Endodermal cell (in vitro differentiated cells): ENCODE measurements at regions not wholly inside any gene's neighbourhood (a gene's known extent, or its start where the extent isn't known, plus 50 kb on each side); places are given as distances from the start of the nearest gene placed in this dataset.

Experiments
- DNase-seq: peaks from one replicate; pipeline ENCODE4 v3.0.0-alpha.2; 2017
- H3K27ac ChIP-seq: 2 replicates; pipeline ENCODE4 v1.5.1; 2013; ENCODE audit warnings: mild to moderate bottlenecking, low read depth, low read length, moderate library complexity
- H3K27me3 ChIP-seq: 2 replicates; pipeline ENCODE4 v1.6.1; 2013; ENCODE audit warnings: mild to moderate bottlenecking, low read length, moderate library complexity; ENCODE audit not compliant: insufficient read depth, control insufficient read depth, poor library complexity, severe bottlenecking
- H3K36me3 ChIP-seq: 2 replicates; pipeline ENCODE4 v1.7.0; 2013; ENCODE audit warnings: mild to moderate bottlenecking, low read length, moderate library complexity; ENCODE audit not compliant: control insufficient read depth, insufficient read depth
- H3K4me1 ChIP-seq: one replicate; pipeline ENCODE4 v1.7.0; 2013; ENCODE audit warnings: low read length; ENCODE audit not compliant: control insufficient read depth, insufficient read depth
- H3K4me3 ChIP-seq: 2 replicates; pipeline ENCODE4 v1.5.1; 2013; ENCODE audit warnings: mild to moderate bottlenecking, low read length, moderate library complexity
- H3K9ac ChIP-seq: 2 replicates; pipeline ENCODE4 v1.6.1; 2013; ENCODE audit warnings: mild to moderate bottlenecking, low read length, moderate library complexity; ENCODE audit not compliant: poor library complexity, severe bottlenecking; ENCODE audit errors: extremely low read depth
- H3K9me3 ChIP-seq: 2 replicates; pipeline ENCODE4 v1.6.1; 2013; ENCODE audit warnings: mild to moderate bottlenecking, low read length, moderate library complexity; ENCODE audit not compliant: control insufficient read depth
- H3K27ac Mint-ChIP-seq: 2 replicates; pipeline ENCODE4 v1.8.0; 2020; ENCODE audit warnings: mixed read lengths
- H3K27me3 Mint-ChIP-seq: 2 replicates; pipeline ENCODE4 v1.8.0; 2021; ENCODE audit warnings: mild to moderate bottlenecking, mixed read lengths; ENCODE audit not compliant: insufficient read depth
- H3K36me3 Mint-ChIP-seq: 2 replicates; pipeline ENCODE4 v1.8.0; 2020; ENCODE audit warnings: low read depth, mixed read lengths
- H3K4me1 Mint-ChIP-seq: 2 replicates; pipeline ENCODE4 v1.8.0; 2020; ENCODE audit warnings: mixed read lengths
- H3K4me3 Mint-ChIP-seq: 2 replicates; pipeline ENCODE4 v1.8.0; 2020; ENCODE audit warnings: mild to moderate bottlenecking, moderate library complexity, mixed read lengths
- H3K9me3 Mint-ChIP-seq: 2 replicates; pipeline ENCODE4 v1.8.0; 2020; ENCODE audit warnings: mild to moderate bottlenecking, mixed read lengths
- CTCF ChIP-seq: fragments of 200-600 bp; sonication (generic); conservative IDR thresholded peaks from 2 replicates; pipeline ENCODE4 v1.5.0; 2021; ENCODE audit warnings: antibody characterized with exemption, mild to moderate bottlenecking
- WGBS, 2 experiments: methylation state at CpG; one replicate each; pipeline versions ENCODE4 v1.1.5 to v1.1.7; 2013; ENCODE audit warnings: missing lambda C conversion rate in 2 of 2, mixed read lengths in 1 of 2; ENCODE audit not compliant: insufficient coverage in 1 of 2, insufficient read length in 1 of 2; 5-methylcytosine and 5-hydroxymethylcytosine counted together

GRCh38 chr14:101201535-101202151, 298.1 kb upstream of the RTL1 start:
- no peaks in the 10 kb centered on the region for H3K27me3 ChIP-seq
- no peak overlapping the region for H3K27ac Mint-ChIP-seq
- 89% methylated on average over 11 to 18 of the region's 18 CpGs for WGBS, 2 experiments

GRCh38 chr14:101202627-101203404, 299.3 kb upstream of the RTL1 start:
- H3K4me1 Mint-ChIP-seq: no peaks in the 10 kb centered on the region
- H3K9ac ChIP-seq: no peak overlapping the region
- peak; percentile 12 for DNase-seq
- peaks cover 49% of the 10 kb centered on the region for H3K9me3 Mint-ChIP-seq
- no peaks in the 10 kb centered on the region for H3K27me3 ChIP-seq
- peaks cover 2% of the 10 kb centered on the region for H3K27me3 Mint-ChIP-seq
- H3K27ac ChIP-seq: no peak overlapping the region
- H3K4me3 Mint-ChIP-seq: no peak overlapping the region
- no peak for TF ChIP-seq CTCF
- no peaks in the 10 kb centered on the region for H3K4me1 ChIP-seq
- H3K36me3 Mint-ChIP-seq: no peaks in the 10 kb centered on the region
- WGBS, 2 experiments: 88 to 94% methylated on average over 19 to 25 of the region's 25 CpGs
- H3K36me3 ChIP-seq: no peaks in the 10 kb centered on the region
- no peak overlapping the region for H3K27ac Mint-ChIP-seq
- H3K4me3 ChIP-seq: no peak overlapping the region
- H3K9me3 ChIP-seq: peaks cover 19% of the 10 kb centered on the region

More at GRCh38 chr14:101201535-101202151, 298.1 kb upstream of the RTL1 start:
- no peaks in the 10 kb centered on the region for H3K36me3 Mint-ChIP-seq
- no peak overlapping the region for H3K4me3 ChIP-seq
- no peak overlapping the region for H3K27ac ChIP-seq
- DNase-seq: peak; percentile 30
- no peaks in the 10 kb centered on the region for H3K36me3 ChIP-seq
- no peaks in the 10 kb centered on the region for H3K4me1 Mint-ChIP-seq
- no peaks in the 10 kb centered on the region for H3K4me1 ChIP-seq
- TF ChIP-seq CTCF: no peak
- no peak overlapping the region for H3K4me3 Mint-ChIP-seq
- H3K9me3 Mint-ChIP-seq: peaks cover 40% of the 10 kb centered on the region
- H3K27me3 Mint-ChIP-seq: no peaks in the 10 kb centered on the region
- H3K9me3 ChIP-seq: peaks cover 15% of the 10 kb centered on the region
- H3K9ac ChIP-seq: no peak overlapping the region

GRCh38 chr14:101206556-101206955, 303.0 kb upstream of the RTL1 start:
- H3K9me3 Mint-ChIP-seq: peaks cover 78% of the 10 kb centered on the region
- no peak for TF ChIP-seq CTCF
- H3K9me3 ChIP-seq: peaks cover 47% of the 10 kb centered on the region
- DNase-seq: no peak
- 92 to 100% methylated on average over 2 of the region's 3 CpGs for WGBS, 2 experiments
- H3K9ac ChIP-seq: no peak overlapping the region
- no peak overlapping the region for H3K27ac Mint-ChIP-seq
- H3K27me3 ChIP-seq: no peaks in the 10 kb centered on the region
- H3K4me3 Mint-ChIP-seq: no peak overlapping the region
- no peaks in the 10 kb centered on the region for H3K36me3 ChIP-seq
- H3K27ac ChIP-seq: no peak overlapping the region
- no peaks in the 10 kb centered on the region for H3K4me1 Mint-ChIP-seq
- no peaks in the 10 kb centered on the region for H3K4me1 ChIP-seq
- H3K27me3 Mint-ChIP-seq: peaks cover 2% of the 10 kb centered on the region
- no peak overlapping the region for H3K4me3 ChIP-seq
- H3K36me3 Mint-ChIP-seq: no peaks in the 10 kb centered on the region
